ENCODE measurements at regions not wholly inside any gene's neighbourhood (a gene's known extent, or its start where the extent isn't known, plus 50 kb on each side); places are given as distances from the start of the nearest gene placed in this dataset.

GRCh38 chr5:69000216-69000919, 93.4 kb upstream of the SLC30A5 start:
- no peak for TF ChIP-seq CTCF (IDR thresholded peaks at IDR 0.05)

GRCh38 chr5:69000949-69001348, 92.9 kb upstream of the SLC30A5 start:
- no peak for TF ChIP-seq CTCF (IDR thresholded peaks at IDR 0.05)

GRCh38 chr5:69001627-69002026, 92.2 kb upstream of the SLC30A5 start:
- no peak for TF ChIP-seq CTCF (IDR thresholded peaks at IDR 0.05)

GRCh38 chr5:69004127-69004526, 89.7 kb upstream of the SLC30A5 start:
- TF ChIP-seq CTCF (IDR thresholded peaks at IDR 0.05), result no peak

- no peak for TF ChIP-seq CTCF (IDR thresholded peaks at IDR 0.05)
Observed at GRCh38 chr5:69004676-69005075, 89.1 kb upstream of the SLC30A5 start.

GRCh38 chr5:69006030-69006429, 87.8 kb upstream of the SLC30A5 start:
- TF ChIP-seq CTCF (IDR thresholded peaks at IDR 0.05), result no peak

GRCh38 chr5:69007163-69007562, 86.7 kb upstream of the SLC30A5 start:
- TF ChIP-seq CTCF (IDR thresholded peaks at IDR 0.05), result no peak
